A673 (cell line): ENCODE measurements at regions not wholly inside any gene's neighbourhood (a gene's known extent, or its start where the extent isn't known, plus 50 kb on each side); places are given as distances from the start of the nearest gene placed in this dataset.

Experiments used
- BruUV-seq: library from RNA; stranded (reverse); fragments of 400-500 nt; replicated peaks from 2 replicates; lab custom pipeline; 2021; lab: Mats Ljungman, UMichigan
- CTCF ChIA-PET: fragments of 300-600 bp; sonication (Branson Sonifier 250); formaldehyde crosslinking; loops from one replicate; lab custom pipeline; 2022; ENCODE audit warnings: antibody characterized with exemption; lab: Charles Lee
- POLR2A ChIA-PET: fragments of 300-600 bp; sonication (Branson Sonifier 250); formaldehyde crosslinking; loops from one replicate; lab custom pipeline; 2022; ENCODE audit warnings: antibody characterized with exemption; ENCODE audit not compliant: low non-redundant PET; lab: Charles Lee
- DNase-seq: peaks from one replicate; pipeline ENCODE4 v3.0.0-alpha.2; 2015; ENCODE audit warnings: low spot score
- H3K27ac ChIP-seq: fragments of 200-600 bp; sonication (generic); 2 replicates; pipeline ENCODE4 v1.5.1; 2016; ENCODE audit warnings: mixed run types, low read depth, mild to moderate bottlenecking, mixed read lengths, antibody characterized with exemption, low read length; ENCODE audit not compliant: poor library complexity, severe bottlenecking
- H3K27me3 ChIP-seq: fragments of 200-600 bp; sonication (generic); replicated peaks from 2 replicates; pipeline ENCODE4 v1.6.1; 2017; ENCODE audit warnings: mixed run types, low read depth, mild to moderate bottlenecking, mixed read lengths, antibody characterized with exemption, low read length; ENCODE audit not compliant: insufficient read depth, poor library complexity
- H3K36me3 ChIP-seq: fragments of 200-600 bp; sonication (generic); 2 replicates; pipeline ENCODE4 v1.6.1; 2016; ENCODE audit warnings: mixed run types, mild to moderate bottlenecking, mixed read lengths, antibody characterized with exemption, low read length; ENCODE audit not compliant: insufficient read depth, poor library complexity, severe bottlenecking
- H3K4me1 ChIP-seq: fragments of 200-600 bp; sonication (generic); 2 replicates; pipeline ENCODE4 v1.6.1; 2017; ENCODE audit warnings: mixed run types, mild to moderate bottlenecking, mixed read lengths, antibody characterized with exemption, low read length; ENCODE audit not compliant: insufficient read depth, poor library complexity, severe bottlenecking
- H3K4me3 ChIP-seq: fragments of 200-600 bp; sonication (generic); 2 replicates; pipeline ENCODE4 v1.5.1; 2016; ENCODE audit warnings: low read depth, mixed run types, mild to moderate bottlenecking, mixed read lengths, low read length; ENCODE audit not compliant: poor library complexity, severe bottlenecking
- H3K9me3 ChIP-seq: fragments of 200-600 bp; sonication (generic); 2 replicates; pipeline ENCODE4 v1.6.1; 2016; ENCODE audit warnings: mixed run types, low read depth, mild to moderate bottlenecking, mixed read lengths, antibody characterized with exemption, low read length; ENCODE audit not compliant: poor library complexity, severe bottlenecking
- EZH2 ChIP-seq: fragments of 200-600 bp; sonication (generic); IDR thresholded peaks from 2 replicates; pipeline ENCODE4 v1.6.1; 2017; ENCODE audit warnings: borderline replicate concordance, low read depth, mild to moderate bottlenecking, mixed read lengths, antibody characterized with exemption, low read length; ENCODE audit not compliant: poor library complexity, severe bottlenecking
- intact Hi-C: fragments of 100-400 bp; cut with micrococcal nuclease; formaldehyde crosslinking; loops from one replicate; pipeline ENCODE4 v1.10.0; 2022; ENCODE audit not compliant: unreplicated experiment
- TF ChIP-seq, protein P1 (sequence below): fragments of 300-800, 200-600 bp; sonication (generic); conservative IDR thresholded peaks from 2 replicates; pipeline ENCODE4 v1.5.1; 2017; ENCODE audit warnings: low read depth, mild to moderate bottlenecking, antibody characterized with exemption, low read length, moderate library complexity, mixed read lengths

DNA sequence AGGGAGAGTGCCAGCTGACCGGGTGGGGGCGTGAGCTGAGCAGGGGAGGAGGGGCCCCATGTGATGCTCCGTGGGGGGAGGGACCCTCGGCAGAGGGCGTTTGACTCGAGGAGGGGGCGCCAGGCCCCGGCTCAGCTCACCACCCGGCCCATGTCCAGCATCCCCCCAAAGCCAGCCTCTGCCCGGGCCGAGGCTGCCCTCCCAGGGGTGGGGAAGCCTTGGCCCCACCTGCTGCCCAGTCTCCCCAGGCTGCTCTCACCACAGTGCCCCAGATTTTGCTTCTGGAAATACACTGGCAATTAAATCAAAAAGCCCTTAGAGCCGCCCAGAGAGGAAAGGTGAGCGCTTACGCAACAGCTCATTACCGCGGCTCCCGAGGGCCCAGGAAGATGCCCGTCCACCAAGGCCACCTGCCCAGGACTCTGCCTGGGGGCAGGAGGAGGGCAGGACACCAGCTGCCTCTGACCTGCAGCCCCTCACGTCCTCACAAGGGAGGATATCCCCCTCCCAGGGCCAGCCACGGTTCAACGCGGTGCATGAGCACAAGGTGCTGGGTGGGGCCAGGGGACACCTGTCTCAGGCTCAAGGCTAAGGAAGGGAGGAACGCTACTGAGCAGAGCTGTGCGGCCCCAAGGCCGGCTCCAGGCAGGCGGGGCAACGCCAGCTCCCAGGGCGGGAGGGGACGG, 70.0 kb upstream of the INPP5A start:
- CTCF ChIA-PET, result no interaction called here
- H3K27ac ChIP-seq, result no peak overlapping the region
- POLR2A ChIA-PET, result no interaction called here
- no peaks in the 10 kb centered on the region for H3K9me3 ChIP-seq
- no peaks in the 10 kb centered on the region for H3K27me3 ChIP-seq
- H3K36me3 ChIP-seq, result no peaks in the 10 kb centered on the region
- peaks cover 16% of the 10 kb centered on the region for H3K4me1 ChIP-seq
- intact Hi-C loops, result no loop called here
- no peak for DNase-seq
- no peak overlapping the region for H3K4me3 ChIP-seq
- TF ChIP-seq EZH2, result no peak
- TF ChIP-seq, protein P1, sequence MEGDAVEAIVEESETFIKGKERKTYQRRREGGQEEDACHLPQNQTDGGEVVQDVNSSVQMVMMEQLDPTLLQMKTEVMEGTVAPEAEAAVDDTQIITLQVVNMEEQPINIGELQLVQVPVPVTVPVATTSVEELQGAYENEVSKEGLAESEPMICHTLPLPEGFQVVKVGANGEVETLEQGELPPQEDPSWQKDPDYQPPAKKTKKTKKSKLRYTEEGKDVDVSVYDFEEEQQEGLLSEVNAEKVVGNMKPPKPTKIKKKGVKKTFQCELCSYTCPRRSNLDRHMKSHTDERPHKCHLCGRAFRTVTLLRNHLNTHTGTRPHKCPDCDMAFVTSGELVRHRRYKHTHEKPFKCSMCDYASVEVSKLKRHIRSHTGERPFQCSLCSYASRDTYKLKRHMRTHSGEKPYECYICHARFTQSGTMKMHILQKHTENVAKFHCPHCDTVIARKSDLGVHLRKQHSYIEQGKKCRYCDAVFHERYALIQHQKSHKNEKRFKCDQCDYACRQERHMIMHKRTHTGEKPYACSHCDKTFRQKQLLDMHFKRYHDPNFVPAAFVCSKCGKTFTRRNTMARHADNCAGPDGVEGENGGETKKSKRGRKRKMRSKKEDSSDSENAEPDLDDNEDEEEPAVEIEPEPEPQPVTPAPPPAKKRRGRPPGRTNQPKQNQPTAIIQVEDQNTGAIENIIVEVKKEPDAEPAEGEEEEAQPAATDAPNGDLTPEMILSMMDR, result no peak
- BruUV-seq, result no TSS peak

DNA sequence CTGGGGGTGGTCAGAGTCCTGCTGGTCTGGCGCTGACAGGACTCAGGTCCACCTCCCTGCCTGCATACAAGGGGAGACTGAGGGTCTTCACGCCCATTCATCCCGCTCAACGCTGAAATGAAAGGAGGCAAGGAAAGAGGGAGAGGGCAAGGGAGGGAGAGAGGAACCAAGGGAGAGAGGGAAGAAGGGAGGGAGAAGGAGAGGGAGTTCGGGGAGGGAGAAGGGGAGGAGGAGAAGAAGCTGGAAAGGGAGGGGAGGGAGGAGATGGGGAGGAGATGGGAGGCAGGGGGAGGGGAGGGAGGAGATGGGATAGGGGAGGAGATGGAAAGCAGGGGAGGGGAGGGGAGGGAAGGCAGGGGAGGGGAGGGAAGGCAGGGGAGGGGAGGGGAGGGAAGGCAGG, 69.4 kb upstream of the INPP5A start:
- Histone ChIP-seq H3K27me3 (no peaks in the 10 kb centered on the region), H3K36me3 (no peaks in the 10 kb centered on the region), H3K4me3 (no peak overlapping the region), H3K4me1 (peaks cover 16% of the 10 kb centered on the region), H3K27ac (no peak overlapping the region), H3K9me3 (no peaks in the 10 kb centered on the region)
- no peak for DNase-seq
- CTCF ChIA-PET, result no interaction called here
- POLR2A ChIA-PET, result no interaction called here
- BruUV-seq, result no TSS peak
- intact Hi-C loops, result no loop called here
- no peak for TF ChIP-seq EZH2
- TF ChIP-seq, protein P1, result no peak

DNA sequence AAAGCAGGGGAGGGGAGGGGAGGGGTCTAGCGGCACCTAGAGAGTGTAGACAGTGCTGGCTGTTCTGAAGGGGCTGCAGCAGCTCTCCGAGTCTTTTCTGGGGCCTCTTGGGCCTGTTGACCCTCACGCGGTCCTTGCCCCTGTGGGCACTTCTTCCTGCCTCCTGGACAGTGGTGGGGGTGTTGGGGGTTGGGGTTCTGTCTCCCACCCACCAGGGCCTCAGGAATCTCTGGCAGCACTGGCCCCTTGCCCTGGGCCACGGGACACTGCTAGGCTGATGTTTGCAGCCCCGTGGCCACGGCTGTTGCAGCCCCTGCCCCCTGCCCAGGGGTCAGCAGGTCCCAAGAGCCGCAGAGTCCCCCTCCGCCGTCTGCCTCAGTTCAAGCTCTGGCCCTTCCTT, 68.9 kb upstream of the INPP5A start:
- ChIA-PET CTCF (no interaction called here), POLR2A (no interaction called here)
- Histone ChIP-seq H3K9me3 (no peaks in the 10 kb centered on the region), H3K36me3 (no peaks in the 10 kb centered on the region), H3K4me3 (no peak overlapping the region), H3K27me3 (no peaks in the 10 kb centered on the region), H3K4me1 (peaks cover 16% of the 10 kb centered on the region), H3K27ac (no peak overlapping the region)
- no peak for DNase-seq
- no TSS peak for BruUV-seq
- no peak for TF ChIP-seq EZH2
- TF ChIP-seq, protein P1, result no peak
- intact Hi-C loops, result no loop called here
